HG03460 (cell line): ENCODE measurements at regions not wholly inside any gene's neighbourhood (a gene's known extent, or its start where the extent isn't known, plus 50 kb on each side); places are given as distances from the start of the nearest gene placed in this dataset.
"Not testable (repeated sequence)": the region's sequence is repeated elsewhere in the genome, so short reads cannot be mapped to it uniquely, and the experiment has no call there.

Experiments
- ATAC-seq: cut with Tn5 transposase; IDR thresholded peaks from one replicate; pipeline ENCODE4 v1.9.1; 2021; ENCODE audit not compliant: unreplicated experiment

DNA sequence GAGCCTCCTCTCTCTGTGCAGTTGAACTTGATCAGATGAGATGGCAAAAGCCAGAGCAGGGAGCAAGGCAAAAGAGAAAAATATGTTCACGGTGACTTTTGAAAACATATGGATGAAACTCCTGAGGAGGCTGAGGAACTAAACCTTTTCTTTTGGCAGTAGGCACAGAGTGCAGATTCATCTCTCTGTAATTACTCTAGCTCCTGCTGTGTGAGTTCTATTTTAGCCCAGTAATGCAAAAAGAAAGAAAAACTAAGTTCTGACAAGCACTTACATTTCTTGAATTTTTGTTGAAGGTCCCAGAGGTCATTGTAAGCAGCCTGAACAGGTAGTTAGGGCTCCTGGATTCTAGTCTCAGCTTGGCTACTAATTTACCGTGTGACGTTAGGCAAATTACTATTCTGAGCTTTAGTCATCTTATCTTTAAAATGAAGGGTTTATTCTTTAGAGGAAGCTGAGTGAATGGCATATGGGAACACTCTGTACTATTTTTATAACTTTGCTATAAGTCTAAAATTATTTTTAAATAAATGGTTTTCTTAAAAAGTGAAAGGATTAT is 114.7 kb upstream of the NBPF26 start:
- not testable (repeated sequence) for ATAC-seq

DNA sequence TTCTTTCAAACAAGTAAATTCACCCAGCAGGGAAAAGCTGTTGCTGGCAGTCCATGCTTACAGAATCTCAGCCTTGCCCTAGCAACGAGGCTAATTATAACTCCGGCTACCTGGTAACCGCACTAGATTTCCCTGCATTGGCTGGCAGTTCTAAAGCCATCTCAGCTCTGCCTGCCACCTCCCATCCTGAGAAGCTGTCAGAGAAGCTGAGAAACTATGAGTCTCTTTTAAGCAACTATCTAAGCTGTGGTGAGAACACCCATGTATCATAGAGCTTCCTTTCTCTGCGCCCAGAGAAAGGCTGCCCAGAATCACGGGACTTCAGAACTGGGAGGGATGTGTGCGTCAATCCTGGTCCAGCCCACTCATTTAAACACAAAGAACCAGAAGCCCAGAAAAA is 113.9 kb upstream of the NBPF26 start:
- ATAC-seq: not testable (repeated sequence)

DNA sequence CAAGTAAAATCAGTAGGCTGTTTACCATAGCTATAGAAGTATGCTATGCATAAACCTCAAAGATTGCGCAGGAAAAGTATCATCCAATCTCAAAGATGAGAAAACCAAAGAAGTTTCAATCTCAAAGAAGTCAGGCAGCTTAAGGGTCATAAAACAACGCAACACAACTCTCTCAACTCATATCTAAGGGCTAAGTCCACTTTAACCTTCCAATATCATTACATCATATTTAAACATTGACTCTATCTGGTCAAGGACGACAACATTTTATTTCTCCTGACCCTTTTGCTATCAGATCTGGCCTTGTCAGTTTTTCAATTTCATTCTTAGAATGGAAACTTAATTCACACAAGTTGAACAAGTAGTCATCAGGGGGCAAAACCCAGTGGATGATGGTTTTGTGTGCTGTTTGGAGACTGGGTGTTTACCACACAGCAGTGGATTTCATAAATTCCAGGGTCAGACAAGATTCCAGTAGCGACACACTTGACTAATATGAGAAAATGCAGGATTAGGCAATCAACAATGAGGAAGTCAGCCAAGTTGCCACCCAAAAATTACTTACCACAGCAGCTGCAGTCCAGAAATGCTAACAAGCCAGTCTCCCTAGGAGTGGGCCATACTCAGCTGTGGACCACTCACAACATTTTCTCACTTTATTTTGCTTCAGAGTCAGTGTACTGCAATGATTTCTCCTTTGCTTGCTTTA is 108.7 kb upstream of the NBPF26 start:
- not testable (repeated sequence) for ATAC-seq

DNA sequence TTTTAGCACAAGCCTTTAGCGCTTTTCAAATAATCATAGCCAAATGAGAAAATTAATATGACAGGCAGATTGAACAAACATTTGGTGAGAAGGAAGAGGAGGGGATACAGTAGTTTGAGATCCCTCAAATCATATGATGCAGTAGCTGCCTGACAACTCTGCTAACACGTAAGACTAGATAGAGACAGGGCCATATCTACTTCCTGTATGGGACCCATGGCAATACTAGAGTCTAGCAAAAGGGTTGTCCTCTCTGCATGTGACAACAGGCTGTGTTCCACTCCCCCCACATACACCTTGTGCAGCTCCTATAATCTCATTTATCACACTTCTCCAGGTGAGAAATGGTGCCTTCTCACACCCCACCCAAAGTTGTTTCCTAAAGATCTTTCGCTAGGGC is 106.3 kb upstream of the NBPF26 start:
- ATAC-seq: not testable (repeated sequence)

DNA sequence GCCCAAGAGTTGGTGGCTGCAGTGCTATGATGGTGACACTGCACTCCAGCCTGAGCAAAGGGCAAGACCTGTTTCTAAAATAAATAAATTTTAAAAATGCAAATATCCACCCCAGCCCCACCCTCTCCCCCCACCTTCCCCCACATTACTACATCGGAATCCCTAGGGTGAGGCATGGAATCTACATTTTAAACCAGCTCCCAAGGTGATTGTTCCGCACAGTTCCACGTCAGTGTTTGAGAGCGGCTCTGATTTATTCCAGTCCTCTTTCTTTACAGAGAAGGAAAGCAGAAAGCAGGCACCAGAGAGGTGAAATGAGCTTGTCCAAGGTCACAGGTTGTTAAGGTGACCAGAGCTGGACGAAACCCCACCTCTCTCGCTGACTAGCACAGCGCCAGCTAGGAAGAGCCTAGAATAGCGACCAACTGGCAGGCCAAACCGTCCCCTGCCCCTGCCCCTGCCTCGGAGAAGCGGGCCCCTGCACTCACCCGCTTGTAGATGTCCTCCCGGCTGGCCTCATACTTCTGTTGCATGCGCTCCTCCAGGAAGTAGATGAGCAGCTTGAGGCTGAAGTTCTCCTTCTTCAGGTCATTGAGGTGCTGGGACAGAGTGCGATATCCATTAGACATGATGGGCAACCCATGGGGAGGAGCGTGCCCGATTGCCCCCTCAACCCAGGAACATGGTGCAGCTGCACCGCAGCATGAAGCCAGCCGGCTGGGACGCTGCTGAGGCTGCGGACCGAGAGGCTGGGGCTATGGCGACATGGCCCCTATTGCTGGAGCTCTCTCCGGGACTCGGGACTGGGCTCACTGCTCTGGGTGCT is 103.7 kb upstream of the NBPF26 start:
- ATAC-seq: not testable (repeated sequence)

DNA sequence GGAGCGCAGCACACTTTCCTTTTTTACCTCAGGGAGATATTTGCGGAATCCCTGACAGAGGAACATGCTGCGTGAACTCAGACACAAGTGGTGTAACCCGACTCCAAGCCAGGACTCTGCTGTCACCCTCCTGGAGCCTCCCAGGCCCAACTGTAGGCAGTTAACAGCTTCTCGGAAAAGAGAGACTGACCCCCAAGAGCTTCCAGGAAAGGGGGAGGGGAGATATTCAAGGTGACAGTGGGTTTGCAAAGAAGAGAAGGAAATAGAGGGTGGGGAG is 103.1 kb upstream of the NBPF26 start:
- ATAC-seq: not testable (repeated sequence)

DNA sequence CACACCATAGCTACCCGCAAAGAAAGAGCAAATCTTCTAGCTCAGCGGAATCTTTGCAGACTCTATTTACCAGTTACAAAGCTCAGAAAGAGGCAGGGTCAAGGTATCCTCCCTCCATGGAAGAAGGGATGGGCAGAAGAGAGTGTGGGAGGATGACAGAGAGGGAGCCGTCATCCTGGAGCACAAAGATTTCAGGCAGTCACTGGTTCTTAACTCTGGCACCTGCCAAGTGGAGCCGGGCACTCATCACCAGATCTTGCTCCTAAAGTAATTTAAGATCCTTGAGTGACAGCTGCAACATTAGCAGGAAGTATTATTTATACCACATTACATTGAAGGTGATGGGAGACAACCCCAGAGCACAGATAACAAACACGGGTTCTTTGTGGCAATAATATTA is 102.5 kb upstream of the NBPF26 start:
- ATAC-seq: not testable (repeated sequence)

DNA sequence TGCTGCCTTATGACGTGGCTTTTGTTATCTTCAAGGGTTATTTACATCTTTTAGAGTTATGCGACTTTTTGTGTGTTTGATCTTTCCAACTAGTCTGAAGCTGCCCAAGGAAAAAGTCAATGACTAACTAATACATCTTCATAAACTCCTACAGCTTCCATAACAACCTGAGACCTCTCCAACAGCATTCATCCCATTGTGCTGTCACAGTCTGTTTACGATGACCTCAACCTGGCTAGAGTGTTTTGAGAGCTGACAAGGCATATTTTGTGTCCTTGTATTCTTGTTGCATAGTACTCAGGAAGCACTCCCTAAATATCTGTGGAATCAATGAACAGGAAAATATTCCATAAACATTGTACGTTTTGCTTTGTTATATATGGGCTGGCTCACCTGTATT is 100.2 kb upstream of the NBPF26 start:
- ATAC-seq: not testable (repeated sequence)

DNA sequence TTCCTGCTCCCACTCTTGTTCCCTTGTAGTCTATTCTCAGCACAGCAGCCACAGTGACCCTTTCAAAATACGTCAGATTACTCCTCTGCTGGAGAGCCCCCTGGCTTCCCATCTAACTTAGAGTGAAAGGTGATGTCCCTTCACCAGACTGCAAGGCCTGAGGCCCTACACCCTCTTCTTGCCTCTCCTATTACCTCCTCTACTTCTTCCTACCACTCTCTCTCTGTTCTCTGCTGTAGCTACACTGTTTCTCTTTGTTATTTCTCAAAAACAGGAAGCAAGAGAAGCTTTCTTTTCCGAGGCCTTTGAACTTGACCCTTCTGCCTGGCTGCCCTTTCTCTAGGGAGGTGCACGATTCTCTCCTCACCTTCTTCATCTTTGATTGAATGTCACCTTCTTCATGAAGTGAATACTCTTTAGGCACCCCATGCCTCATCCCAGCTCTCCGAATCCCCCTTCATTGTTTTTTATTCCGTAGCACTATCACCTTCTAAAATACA is 99.1 kb upstream of the NBPF26 start:
- ATAC-seq: not testable (repeated sequence)

DNA sequence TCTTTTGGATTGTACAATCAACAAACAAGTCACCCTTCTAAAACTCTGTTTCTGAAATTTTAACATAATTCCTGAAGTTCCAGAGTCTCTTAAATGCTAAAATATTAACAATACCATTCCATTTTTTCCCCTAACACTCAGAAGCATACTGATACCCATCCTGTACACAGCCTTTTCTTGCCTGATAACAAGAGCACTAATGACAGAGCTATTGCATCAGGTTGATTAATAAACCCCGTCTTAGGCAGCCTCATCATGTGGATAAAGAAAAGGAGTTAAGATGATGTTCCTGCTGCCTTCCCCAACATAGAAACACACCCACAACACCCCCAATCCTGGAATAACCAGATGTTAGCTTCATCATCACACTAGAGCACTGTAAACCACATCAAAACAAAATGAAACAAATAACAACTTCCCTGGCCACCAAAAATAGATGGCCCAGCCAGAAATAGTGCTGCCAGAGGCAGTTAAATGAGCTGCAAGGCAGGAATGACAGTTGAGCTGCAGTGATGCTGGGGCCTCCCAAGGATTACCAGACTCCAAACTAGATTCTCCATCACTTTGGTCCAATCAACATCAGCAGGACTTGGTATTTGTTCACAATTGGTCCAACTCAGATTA is 93.8 kb upstream of the NBPF26 start:
- ATAC-seq: not testable (repeated sequence)

DNA sequence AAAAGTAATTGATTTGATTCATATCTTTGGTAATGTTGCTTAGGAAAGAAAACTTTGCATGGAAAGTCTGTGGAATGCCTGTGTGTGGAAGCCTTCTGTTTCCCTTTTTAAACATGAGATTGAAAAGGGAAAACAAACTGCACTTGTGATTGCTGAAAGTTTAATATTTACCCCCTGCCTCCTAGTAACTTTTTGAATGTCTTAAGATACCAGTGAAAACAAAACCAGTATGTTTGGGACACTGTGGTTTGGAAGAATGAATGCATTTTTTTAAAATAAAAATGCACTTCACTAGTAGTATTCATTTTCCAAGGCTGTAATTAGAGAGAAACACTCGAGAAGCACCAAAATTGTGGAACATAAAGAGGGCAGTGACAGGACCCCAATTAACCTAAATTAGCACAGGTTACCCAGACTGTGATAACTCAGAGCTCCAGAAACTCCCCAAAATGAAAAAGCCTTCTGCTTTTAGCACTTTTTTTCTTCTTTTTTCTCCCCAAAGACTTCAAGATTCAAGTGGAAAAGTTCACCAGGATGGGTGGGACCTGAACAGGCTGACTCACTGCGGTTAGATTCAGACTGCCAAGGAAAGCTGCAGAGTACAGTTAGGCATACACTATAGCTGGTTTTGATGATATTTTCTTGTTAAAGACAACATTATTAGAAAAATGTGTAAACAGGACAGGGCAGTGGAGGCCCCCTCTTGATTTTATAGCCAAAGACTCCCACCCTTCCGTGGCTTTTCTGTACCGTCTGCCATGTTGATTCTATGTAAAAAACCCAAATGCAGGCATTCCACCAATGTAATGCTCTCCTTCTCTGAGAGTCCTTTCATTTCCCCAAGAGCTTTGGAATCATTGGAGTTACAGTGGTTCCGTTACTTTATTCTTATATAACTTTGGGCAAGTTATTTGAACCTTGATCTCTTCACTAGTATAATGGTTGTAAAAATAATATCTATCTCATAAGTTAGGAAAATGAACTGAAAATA is 88.6 kb upstream of the NBPF26 start:
- not testable (repeated sequence) for ATAC-seq

DNA sequence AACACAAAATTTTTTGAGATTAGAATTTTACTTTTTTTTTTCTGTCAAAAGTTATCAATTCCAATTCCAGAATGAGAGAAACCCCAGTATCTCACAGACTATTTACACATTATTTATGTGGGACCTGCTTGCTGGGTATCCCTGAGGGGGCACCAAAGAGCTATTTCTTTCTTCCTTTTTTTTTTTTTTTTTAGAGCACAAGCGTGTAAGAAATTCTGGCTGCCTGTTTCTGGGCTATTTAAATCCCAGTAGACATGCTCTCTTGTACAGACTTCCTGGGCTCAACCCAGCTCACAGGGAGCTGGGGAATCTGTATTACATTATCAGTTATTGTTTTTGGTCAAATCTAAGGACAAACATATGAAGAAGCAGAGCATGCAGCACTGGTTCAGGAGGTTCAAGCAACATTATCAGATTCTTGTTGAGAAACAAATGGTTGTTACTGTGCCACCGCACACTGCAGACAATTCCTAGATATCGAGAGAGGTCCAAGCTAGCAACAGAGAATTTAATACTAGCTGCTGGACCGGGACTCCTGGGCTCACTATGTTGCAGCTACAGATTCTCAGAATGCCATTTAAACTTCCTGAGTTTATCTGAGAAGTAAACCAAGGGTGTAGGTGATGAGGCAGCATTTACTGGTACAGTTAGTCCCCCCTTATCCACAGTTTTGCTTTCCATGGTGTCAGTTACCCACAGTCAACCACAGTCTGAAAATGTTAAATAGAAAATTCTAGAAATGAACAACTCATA is 83.3 kb upstream of the NBPF26 start:
- ATAC-seq: not testable (repeated sequence)

DNA sequence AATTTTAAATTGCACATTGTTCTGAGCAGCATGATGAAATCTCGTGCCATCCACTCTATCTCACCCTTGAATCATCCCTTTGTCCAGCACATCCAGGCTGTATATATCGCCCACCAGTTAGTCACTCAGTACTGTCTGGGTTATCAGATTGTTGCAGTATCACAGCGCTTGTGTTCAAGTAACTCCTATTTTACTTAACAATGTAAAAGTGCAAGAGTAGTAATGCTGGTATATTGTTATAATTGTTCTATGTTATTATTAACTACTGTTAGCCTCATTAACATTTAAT is 82.8 kb upstream of the NBPF26 start:
- ATAC-seq: not testable (repeated sequence)

DNA sequence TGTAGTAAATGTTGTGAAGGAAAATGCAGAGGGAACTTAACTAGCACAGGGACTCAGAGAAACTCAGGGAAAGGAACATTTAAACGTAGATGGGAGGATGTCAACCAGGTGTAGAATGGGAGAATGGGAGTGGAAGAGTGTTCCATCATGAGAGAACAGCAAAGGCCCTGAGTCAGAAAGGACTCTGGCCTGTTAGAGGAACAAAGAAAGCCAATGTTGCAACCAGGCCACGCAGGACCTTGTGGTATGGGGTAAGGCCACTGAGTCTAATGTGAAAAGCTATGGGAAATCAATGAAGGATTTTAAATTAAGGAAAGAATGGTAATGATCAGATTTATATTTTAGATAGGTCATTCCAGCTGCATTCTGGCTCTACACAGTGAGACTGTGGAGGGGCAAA is 76.6 kb upstream of the NBPF26 start:
- not testable (repeated sequence) for ATAC-seq

DNA sequence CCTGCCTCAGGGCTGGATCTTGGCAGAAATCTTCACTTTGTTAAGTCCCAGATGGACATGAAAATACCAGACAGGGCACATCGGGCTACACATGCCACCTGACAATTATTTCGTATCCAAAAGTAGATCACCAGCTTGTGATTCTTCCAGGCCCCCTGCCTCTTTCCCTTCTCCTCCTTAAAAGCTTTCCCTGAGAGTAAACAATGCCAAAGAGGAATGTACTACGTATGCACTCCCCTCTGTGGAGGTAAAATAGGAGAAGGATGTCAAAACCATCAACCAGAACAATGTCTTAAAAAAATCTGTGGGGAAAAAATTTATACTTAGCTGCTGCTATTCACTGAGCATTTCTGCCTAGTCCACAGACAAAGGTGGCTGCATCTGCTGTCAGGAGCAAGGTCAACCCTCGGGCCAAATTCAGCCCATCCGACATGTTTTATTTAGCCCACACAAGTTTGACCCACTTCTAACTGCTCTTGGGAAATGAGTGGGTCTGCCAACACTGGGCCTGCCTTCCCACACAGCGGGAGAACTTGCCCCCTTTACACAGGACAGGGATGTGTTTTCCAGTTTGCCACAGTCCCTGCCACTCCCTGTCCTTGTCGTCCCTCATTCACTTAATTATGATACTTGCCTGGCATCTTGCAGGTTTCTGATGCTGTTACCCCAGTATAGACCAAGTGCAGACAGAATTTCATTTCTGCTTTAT is 74.7 kb upstream of the NBPF26 start:
- not testable (repeated sequence) for ATAC-seq

DNA sequence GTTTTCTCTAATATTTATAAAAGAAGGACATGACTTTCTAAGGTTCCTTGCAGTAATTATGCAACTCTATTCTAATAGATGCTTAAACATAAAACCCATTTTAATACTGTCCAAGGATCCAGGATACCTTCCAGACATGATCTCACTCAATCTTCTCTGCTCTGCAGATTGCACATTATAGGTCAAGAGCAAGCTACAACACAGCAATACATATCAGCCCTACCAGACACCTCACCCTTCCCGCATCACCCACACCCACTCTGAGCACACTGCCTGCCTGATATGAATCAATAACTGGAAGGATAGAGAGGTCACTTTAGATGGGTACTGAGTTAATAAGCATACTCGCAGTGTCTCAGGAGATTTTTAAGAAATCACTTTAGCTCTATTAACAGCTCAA is 74.0 kb upstream of the NBPF26 start:
- ATAC-seq: not testable (repeated sequence)

DNA sequence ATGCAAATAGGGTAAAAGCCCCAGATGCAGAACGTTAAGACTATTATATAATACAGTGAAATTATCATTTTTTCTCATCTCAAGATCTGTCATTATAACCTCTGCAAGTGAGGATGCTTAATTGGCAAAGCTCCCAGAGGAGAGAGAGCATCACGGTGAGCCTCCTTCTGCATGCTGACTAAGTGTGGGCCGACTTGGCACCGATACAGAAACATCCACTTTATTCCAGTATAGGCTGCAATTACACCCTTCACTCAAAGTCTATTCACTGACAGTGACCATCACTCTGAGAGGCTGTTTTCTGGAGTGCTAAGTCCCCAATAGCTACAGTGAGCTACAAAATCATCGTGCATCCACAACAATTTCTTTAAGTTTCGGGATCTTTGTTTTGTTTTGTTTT is 69.6 kb upstream of the NBPF26 start:
- not testable (repeated sequence) for ATAC-seq

DNA sequence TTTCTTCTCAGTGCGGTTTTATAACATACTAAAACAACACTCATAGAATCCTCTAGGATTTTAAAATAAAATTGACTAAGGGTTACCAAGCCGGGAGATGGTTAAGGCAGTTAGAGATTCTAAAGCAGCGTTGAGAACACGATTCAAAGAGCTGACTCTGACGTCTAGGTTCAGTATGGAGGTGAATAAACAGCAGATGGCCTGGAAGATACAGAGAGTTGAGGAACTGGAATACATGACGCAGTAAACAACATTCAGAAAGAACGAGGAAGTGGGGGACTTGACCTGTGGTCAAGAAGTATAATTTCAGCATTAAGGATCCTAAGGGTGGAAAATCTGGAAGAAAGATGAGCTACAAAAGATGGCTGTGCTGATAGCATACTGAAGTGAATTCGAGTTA is 68.4 kb upstream of the NBPF26 start:
- not testable (repeated sequence) for ATAC-seq

DNA sequence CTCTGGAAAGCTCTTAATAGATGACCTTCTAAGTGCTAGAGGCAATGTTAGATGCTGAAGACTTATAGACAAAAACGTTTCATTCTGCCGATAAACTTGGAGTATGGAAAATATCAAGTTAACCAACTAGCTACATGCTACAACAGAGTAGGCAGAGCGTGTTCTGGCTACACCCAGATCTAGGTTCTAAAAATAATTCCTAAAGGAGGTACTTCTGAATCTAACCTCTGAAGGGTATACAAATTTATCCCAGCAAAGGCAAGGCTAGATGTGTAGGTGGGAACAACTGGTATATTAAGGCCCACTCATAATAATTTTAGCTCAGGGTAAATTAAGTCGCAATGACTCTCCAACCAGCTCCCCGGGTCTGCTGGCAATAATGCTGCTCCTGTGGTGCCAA is 67.6 kb upstream of the NBPF26 start:
- not testable (repeated sequence) for ATAC-seq
